22Rv1 (cell line): ENCODE measurements at regions not wholly inside any gene's neighbourhood (a gene's known extent, or its start where the extent isn't known, plus 50 kb on each side); places are given as distances from the start of the nearest gene placed in this dataset.

Experiments
- ZFX ChIP-seq: fragments of 450-650 bp; IDR thresholded peaks from 2 replicates; pipeline ENCODE4 v1.6.1; 2017; ENCODE audit warnings: antibody characterized with exemption, borderline replicate concordance
- TF ChIP-seq, protein P1 (sequence below): fragments of 450-650 bp; IDR thresholded peaks from 2 replicates; pipeline ENCODE4 v1.5.1; 2017; ENCODE audit warnings: mild to moderate bottlenecking

DNA sequence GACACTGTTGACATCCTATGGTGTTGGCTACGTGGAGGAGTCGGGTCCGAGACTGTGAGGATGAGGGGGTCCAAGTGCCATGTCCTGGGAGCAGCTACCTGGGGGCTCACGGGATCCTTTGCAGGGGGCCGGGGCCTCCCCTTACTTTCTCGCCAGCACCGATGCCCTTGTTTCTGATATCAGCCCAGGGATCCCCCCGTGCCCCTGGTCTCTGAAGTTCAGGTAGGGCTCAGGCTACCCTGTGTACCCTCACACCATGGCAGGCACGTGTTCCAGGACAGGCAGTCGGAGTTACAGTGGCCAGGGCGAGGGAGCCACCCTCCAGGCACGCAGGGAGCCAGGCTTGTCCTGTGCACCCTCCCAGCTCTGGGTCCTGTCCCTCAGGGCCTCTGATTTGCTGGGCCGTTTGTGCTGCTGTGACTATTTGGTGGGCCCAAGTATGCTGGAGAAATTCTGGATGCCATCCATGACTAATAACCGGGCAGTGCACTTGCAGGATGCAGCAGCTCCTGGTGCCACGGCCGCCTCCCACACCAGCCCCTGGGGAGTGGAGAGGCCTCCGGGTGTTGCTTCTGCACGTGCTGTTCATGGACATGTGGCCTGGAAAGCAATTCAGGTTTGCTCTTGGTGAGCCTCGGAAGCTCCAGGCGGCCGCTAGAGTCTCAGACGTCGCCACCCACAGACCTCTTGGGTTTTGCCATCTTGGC is 93.1 kb upstream of the SFSWAP start:
- TF ChIP-seq, protein P1, sequence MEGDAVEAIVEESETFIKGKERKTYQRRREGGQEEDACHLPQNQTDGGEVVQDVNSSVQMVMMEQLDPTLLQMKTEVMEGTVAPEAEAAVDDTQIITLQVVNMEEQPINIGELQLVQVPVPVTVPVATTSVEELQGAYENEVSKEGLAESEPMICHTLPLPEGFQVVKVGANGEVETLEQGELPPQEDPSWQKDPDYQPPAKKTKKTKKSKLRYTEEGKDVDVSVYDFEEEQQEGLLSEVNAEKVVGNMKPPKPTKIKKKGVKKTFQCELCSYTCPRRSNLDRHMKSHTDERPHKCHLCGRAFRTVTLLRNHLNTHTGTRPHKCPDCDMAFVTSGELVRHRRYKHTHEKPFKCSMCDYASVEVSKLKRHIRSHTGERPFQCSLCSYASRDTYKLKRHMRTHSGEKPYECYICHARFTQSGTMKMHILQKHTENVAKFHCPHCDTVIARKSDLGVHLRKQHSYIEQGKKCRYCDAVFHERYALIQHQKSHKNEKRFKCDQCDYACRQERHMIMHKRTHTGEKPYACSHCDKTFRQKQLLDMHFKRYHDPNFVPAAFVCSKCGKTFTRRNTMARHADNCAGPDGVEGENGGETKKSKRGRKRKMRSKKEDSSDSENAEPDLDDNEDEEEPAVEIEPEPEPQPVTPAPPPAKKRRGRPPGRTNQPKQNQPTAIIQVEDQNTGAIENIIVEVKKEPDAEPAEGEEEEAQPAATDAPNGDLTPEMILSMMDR: no peak
- no peak for TF ChIP-seq ZFX
